Parathyroid adenoma (tissue), 2 donors: ENCODE measurements at regions not wholly inside any gene's neighbourhood (a gene's known extent, or its start where the extent isn't known, plus 50 kb on each side); places are given as distances from the start of the nearest gene placed in this dataset.

Source experiments
- H2AFZ ChIP-seq: fragments of 300-600 bp; sonication (generic); one replicate; pipeline ENCODE4 v1.7.0; 2017; ENCODE audit warnings: antibody characterized with exemption, mild to moderate bottlenecking
- H3K27ac ChIP-seq: fragments of 300-600 bp; sonication (generic); one replicate; pipeline ENCODE4 v1.7.0; 2017
- H3K27me3 ChIP-seq: fragments of 300-600 bp; sonication (generic); one replicate; pipeline ENCODE4 v1.7.0; 2017; ENCODE audit warnings: low read length; ENCODE audit not compliant: control insufficient read depth, insufficient read depth
- H3K36me3 ChIP-seq: fragments of 300-600 bp; sonication (generic); one replicate; pipeline ENCODE4 v1.7.0; 2017; ENCODE audit warnings: low read length; ENCODE audit not compliant: control insufficient read depth, insufficient read depth
- H3K4me1 ChIP-seq: fragments of 300-600 bp; sonication (generic); one replicate; pipeline ENCODE4 v1.7.0; 2017; ENCODE audit warnings: control low read depth
- H3K4me2 ChIP-seq: fragments of 300-600 bp; sonication (generic); one replicate; pipeline ENCODE4 v1.7.0; 2017; ENCODE audit warnings: low read length
- H3K4me3 ChIP-seq: fragments of 300-600 bp; sonication (generic); one replicate; pipeline ENCODE4 v1.7.0; 2017; ENCODE audit warnings: low read depth, low read length
- H3K79me2 ChIP-seq: fragments of 300-600 bp; sonication (generic); one replicate; pipeline ENCODE4 v1.7.0; 2017; ENCODE audit warnings: control low read depth
- H3K9ac ChIP-seq: fragments of 300-600 bp; sonication (generic); one replicate; pipeline ENCODE4 v1.7.0; 2017; ENCODE audit warnings: mild to moderate bottlenecking
- H3K9me3 ChIP-seq: fragments of 300-600 bp; sonication (generic); one replicate; pipeline ENCODE4 v1.7.0; 2017; ENCODE audit warnings: low read length; ENCODE audit not compliant: control insufficient read depth
- TF ChIP-seq, protein P1 (sequence below): fragments of 300-600 bp; sonication (generic); IDR thresholded peaks from one replicate; pipeline ENCODE4 v1.7.0; 2017; ENCODE audit warnings: antibody characterized with exemption, mild to moderate bottlenecking
- donor health status: primary hyperparathyroidism.

- no peaks in the 10 kb centered on the region for H3K4me1 ChIP-seq
- TF ChIP-seq, protein P1, sequence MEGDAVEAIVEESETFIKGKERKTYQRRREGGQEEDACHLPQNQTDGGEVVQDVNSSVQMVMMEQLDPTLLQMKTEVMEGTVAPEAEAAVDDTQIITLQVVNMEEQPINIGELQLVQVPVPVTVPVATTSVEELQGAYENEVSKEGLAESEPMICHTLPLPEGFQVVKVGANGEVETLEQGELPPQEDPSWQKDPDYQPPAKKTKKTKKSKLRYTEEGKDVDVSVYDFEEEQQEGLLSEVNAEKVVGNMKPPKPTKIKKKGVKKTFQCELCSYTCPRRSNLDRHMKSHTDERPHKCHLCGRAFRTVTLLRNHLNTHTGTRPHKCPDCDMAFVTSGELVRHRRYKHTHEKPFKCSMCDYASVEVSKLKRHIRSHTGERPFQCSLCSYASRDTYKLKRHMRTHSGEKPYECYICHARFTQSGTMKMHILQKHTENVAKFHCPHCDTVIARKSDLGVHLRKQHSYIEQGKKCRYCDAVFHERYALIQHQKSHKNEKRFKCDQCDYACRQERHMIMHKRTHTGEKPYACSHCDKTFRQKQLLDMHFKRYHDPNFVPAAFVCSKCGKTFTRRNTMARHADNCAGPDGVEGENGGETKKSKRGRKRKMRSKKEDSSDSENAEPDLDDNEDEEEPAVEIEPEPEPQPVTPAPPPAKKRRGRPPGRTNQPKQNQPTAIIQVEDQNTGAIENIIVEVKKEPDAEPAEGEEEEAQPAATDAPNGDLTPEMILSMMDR = no peak
- no peaks in the 10 kb centered on the region for H3K36me3 ChIP-seq
- no peaks in the 10 kb centered on the region for H3K9me3 ChIP-seq
- H2AFZ ChIP-seq = no peak overlapping the region
- no peak overlapping the region for H3K4me2 ChIP-seq
- H3K27ac ChIP-seq = no peak overlapping the region
- no peaks in the 10 kb centered on the region for H3K27me3 ChIP-seq
- no peak overlapping the region for H3K4me3 ChIP-seq
- no peaks in the 10 kb centered on the region for H3K79me2 ChIP-seq
- H3K9ac ChIP-seq = no peak overlapping the region
Observed at GRCh38 chr14:44291366-44291915, 215.6 kb downstream of the FSCB start.

GRCh38 chr14:44287858-44288257, 219.2 kb downstream of the FSCB start:
- Histone ChIP-seq H3K9ac (no peak overlapping the region), H3K79me2 (no peaks in the 10 kb centered on the region), H3K4me3 (no peak overlapping the region), H3K27ac (no peak overlapping the region), H3K9me3 (no peaks in the 10 kb centered on the region), H2AFZ (no peak overlapping the region), H3K4me1 (no peaks in the 10 kb centered on the region), H3K27me3 (no peaks in the 10 kb centered on the region), H3K4me2 (no peak overlapping the region), H3K36me3 (no peaks in the 10 kb centered on the region)
- TF ChIP-seq, protein P1 = no peak

GRCh38 chr14:44286201-44286600, 220.9 kb downstream of the FSCB start:
- no peak overlapping the region for H2AFZ ChIP-seq
- no peak overlapping the region for H3K4me2 ChIP-seq
- no peaks in the 10 kb centered on the region for H3K4me1 ChIP-seq
- TF ChIP-seq, protein P1 = no peak
- no peaks in the 10 kb centered on the region for H3K79me2 ChIP-seq
- no peaks in the 10 kb centered on the region for H3K36me3 ChIP-seq
- no peaks in the 10 kb centered on the region for H3K9me3 ChIP-seq
- H3K9ac ChIP-seq = no peak overlapping the region
- H3K27ac ChIP-seq = no peak overlapping the region
- H3K27me3 ChIP-seq = no peaks in the 10 kb centered on the region
- H3K4me3 ChIP-seq = no peak overlapping the region

DNA sequence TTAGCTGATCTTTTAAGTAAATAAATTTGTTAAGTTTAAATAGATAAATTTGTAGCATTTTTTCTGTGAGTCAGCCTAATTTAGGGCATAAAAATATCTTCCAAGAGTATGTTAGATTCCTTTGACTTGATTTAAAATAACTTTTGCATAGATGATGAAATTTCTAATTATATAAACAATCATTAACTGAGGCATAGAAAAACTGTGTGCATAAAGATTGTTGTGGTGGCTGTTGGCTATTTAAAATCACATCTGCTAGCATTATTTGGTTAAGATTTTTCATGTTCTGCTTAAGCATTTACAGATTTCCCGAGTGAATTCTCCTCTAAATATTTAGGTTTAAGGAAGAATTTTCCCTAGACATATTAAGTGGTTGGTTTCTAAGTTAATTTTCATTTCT, 223.2 kb downstream of the FSCB start:
- Histone ChIP-seq H3K4me2 (no peak overlapping the region), H3K9me3 (no peaks in the 10 kb centered on the region), H2AFZ (no peak overlapping the region), H3K79me2 (no peaks in the 10 kb centered on the region), H3K27me3 (no peaks in the 10 kb centered on the region), H3K9ac (no peak overlapping the region), H3K4me3 (no peak overlapping the region), H3K27ac (no peak overlapping the region), H3K36me3 (no peaks in the 10 kb centered on the region), H3K4me1 (no peaks in the 10 kb centered on the region)
- TF ChIP-seq, protein P1 = no peak

DNA sequence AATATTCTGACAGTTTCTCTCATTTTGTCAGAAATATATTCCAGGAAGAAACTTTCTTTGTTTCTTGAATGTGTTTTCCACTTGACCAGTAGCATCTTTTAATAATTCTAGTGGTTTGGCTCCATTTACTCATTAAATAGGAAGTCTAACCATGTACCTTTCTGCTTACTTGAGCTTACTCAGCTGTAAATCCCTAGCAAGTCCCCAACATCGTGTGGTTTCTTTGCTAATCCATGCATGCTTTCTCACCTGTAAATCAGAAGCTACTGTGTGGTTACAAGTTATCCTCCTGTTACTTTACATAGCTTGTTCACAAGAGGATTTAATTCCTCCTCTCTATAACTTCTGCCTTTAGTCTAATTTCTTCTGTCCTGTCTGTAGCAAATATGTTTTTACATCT, 227.7 kb downstream of the FSCB start:
- TF ChIP-seq, protein P1 = no peak
- Histone ChIP-seq H3K4me1 (no peaks in the 10 kb centered on the region), H3K27ac (no peak overlapping the region), H3K4me2 (no peak overlapping the region), H2AFZ (no peak overlapping the region), H3K9me3 (no peaks in the 10 kb centered on the region), H3K4me3 (no peak overlapping the region), H3K79me2 (no peaks in the 10 kb centered on the region), H3K9ac (no peak overlapping the region), H3K36me3 (no peaks in the 10 kb centered on the region), H3K27me3 (no peaks in the 10 kb centered on the region)
